ENCODE measurements at regions not wholly inside any gene's neighbourhood (a gene's known extent, or its start where the extent isn't known, plus 50 kb on each side); places are given as distances from the start of the nearest gene placed in this dataset.

DNA sequence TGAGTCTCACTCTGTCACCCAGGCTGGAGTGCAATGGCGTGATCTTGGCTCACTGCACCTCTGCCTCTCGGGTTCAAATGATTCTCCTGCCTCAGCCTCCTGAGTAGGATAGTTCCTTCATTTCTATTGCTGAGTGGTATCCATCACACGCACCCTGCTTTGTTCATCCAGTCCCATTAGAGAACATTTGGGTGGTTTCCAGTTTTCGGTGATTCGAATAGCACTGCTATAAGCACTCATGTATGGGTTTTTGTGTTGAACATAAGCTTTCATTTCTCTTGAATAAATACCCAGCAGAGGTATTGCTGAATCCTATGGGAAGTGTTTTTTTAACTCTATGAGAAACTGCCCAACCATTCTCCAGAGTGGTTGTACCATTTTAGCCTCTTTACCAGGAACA is 147.3 kb downstream of the DDX1 start:
- TF ChIP-seq POLR2A (IDR thresholded peaks at IDR 0.05; ENCODE audit: low read depth, low read length) (no peak), TAF1 (IDR thresholded peaks at IDR 0.05; ENCODE audit: borderline replicate concordance, low read depth, low read length) (no peak)

Measured in GM12892 (cell line).